Activated T-helper 1 cell treated with anti-CD3 and anti-CD28 coated beads, Interleukin-12 subunit alpha, Interleukin-12 subunit beta, Interleukin-2, Interleukin-4 antibody, amounts not matched to agents 30 ng/mL and 10 ng/mL and 1 ng/mL, durations not matched to agents 14 hours and 24 hours and 36 hours (primary cell): ENCODE measurements at regions not wholly inside any gene's neighbourhood (a gene's known extent, or its start where the extent isn't known, plus 50 kb on each side); places are given as distances from the start of the nearest gene placed in this dataset.

Source experiments
- DNase-seq: peaks from one replicate; pipeline ENCODE4 v3.0.0; 2021; ENCODE audit warnings: low spot score
- H3K27ac Mint-ChIP-seq: one replicate; pipeline ENCODE4 v1.8.0; 2021; ENCODE audit warnings: mild to moderate bottlenecking, mixed read lengths
- H3K27me3 Mint-ChIP-seq: one replicate; pipeline ENCODE4 v1.8.0; 2022; ENCODE audit warnings: mild to moderate bottlenecking, moderate library complexity, mixed read lengths; ENCODE audit not compliant: insufficient read depth
- H3K36me3 Mint-ChIP-seq: one replicate; pipeline ENCODE4 v1.8.0; 2021; ENCODE audit warnings: low read depth, mixed read lengths
- H3K4me1 Mint-ChIP-seq: one replicate; pipeline ENCODE4 v1.8.0; 2021; ENCODE audit warnings: low read depth, mixed read lengths
- H3K4me3 Mint-ChIP-seq: one replicate; pipeline ENCODE4 v1.8.0; 2021; ENCODE audit warnings: mild to moderate bottlenecking, moderate library complexity, mixed read lengths
- H3K9me3 Mint-ChIP-seq: one replicate; pipeline ENCODE4 v1.8.0; 2021; ENCODE audit warnings: mixed read lengths
- intact Hi-C: fragments of 100-400 bp; cut with micrococcal nuclease; formaldehyde crosslinking; loops from one replicate; pipeline ENCODE4 v1.15.1; 2024

DNA sequence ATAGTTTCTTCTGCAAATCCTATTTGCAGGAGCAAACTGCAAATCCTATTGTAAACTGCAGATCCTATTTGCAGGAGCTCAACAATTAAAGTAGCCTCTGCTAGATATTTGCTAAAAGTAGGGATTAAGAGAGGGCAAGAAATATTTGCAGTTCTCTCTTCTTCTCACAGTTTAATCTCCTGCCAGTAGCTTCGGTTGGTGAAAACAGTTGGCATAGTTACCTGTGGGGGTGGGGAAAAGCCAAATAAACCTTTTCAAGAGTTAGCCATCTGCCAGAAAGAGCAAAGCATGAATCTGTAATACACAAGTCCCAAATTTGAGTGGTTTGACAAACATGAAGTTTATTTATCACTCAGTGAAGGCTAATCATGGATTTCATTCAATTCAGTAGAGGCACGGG, 942.5 kb downstream of the JRKL start:
- H3K27me3 Mint-ChIP-seq, result no peaks in the 10 kb centered on the region
- H3K36me3 Mint-ChIP-seq, result no peaks in the 10 kb centered on the region
- no peak for DNase-seq

DNA sequence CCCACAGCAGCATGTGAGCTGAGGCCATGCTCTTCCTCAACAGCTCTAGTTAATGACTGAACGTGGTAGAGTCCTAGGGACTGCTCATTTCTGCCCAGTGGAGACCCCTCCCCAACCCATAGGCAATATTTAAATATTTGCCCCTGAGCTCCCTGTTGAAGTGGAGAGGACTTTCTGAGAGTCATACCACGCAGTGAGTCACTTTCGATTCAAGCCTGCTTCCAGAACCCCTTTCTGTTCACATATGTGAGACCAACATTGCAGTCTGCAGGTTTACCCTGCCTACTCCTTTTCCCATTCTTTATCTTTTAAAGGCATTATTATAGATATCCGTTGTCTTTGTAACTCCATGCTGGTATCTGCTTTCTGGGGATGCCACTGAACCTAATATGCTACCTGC, 946.3 kb downstream of the JRKL start:
- no peak for DNase-seq
- Mint-ChIP-seq H3K27me3 (no peaks in the 10 kb centered on the region), H3K27ac (no peak overlapping the region), H3K4me1 (no peaks in the 10 kb centered on the region), H3K36me3 (no peaks in the 10 kb centered on the region), H3K4me3 (no peak overlapping the region), H3K9me3 (peaks cover 7% of the 10 kb centered on the region)
- intact Hi-C loops, result no loop called here

More for the DNA sequence above, 942.5 kb downstream of the JRKL start:
- no peak overlapping the region for H3K27ac Mint-ChIP-seq
- H3K4me3 Mint-ChIP-seq, result no peak overlapping the region
- H3K9me3 Mint-ChIP-seq, result peaks cover 7% of the 10 kb centered on the region
- no peaks in the 10 kb centered on the region for H3K4me1 Mint-ChIP-seq
- intact Hi-C loops, result no loop called here

DNA sequence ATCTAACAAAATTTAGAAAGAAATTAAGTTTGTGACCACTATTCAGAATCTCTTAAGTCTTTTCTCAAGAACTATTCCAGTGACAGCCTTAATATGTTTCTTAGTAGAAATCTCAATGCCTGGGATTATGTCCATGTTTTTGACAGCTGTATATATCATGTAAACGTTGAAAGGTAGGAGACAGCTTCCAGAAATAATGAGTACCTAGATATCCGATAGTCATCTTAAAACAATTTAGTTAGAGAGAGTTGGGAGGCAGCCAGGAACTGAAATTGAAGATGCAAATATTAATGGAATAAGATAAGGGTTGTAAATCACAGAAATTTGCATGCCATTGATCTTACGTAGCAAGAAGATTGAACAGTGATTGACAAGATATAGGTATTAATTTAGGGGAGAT, 955.2 kb downstream of the JRKL start:
- Mint-ChIP-seq H3K36me3 (no peaks in the 10 kb centered on the region), H3K4me3 (no peak overlapping the region), H3K4me1 (no peaks in the 10 kb centered on the region), H3K27ac (no peak overlapping the region), H3K9me3 (peaks cover 16% of the 10 kb centered on the region), H3K27me3 (no peaks in the 10 kb centered on the region)
- DNase-seq, result no peak
- intact Hi-C loops, result no loop called here

DNA sequence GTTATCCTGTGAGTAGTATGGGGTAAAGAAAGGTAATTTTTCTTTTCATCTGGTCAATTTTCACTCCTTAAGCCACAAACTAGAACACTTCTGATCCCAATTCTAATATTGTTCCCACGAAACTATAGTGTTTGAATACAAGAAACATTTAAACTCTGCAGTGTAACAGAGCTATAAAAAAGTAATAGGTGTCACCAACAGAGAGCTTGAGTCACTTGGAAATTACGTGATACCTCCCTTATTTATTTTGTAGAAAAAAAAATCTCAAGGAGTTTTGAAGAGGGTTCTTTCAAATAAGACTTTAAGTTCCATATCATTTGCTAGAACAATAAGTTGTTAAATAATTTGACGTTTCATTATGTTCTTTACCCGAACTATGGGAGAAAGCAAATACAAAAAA, 959.4 kb downstream of the JRKL start:
- no peak for DNase-seq
- Mint-ChIP-seq H3K27me3 (no peaks in the 10 kb centered on the region), H3K36me3 (no peaks in the 10 kb centered on the region), H3K4me1 (no peaks in the 10 kb centered on the region), H3K4me3 (no peak overlapping the region), H3K9me3 (peaks cover 15% of the 10 kb centered on the region), H3K27ac (no peak overlapping the region)
- intact Hi-C loops, result no loop called here

DNA sequence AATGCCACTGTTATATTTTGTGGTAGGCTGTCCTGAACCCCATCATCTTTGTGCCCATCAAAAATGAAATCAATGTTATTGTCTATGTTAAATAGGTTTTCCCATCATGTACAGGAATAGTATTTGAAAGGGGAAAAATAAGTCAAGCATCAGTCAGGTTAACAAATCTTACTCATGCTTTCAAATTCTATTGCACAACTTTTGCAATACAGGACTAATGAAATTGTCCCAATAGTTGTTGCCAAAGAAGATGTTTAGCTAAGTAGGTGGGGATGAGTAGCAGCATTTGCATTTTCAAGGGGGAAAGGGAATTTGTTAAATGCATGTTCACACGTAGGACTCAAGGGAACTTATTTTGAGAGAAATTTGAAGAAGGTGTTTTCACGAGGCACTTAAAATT, 962.1 kb downstream of the JRKL start:
- Mint-ChIP-seq H3K27me3 (no peaks in the 10 kb centered on the region), H3K4me1 (no peaks in the 10 kb centered on the region), H3K27ac (no peak overlapping the region), H3K4me3 (no peak overlapping the region), H3K36me3 (no peaks in the 10 kb centered on the region), H3K9me3 (peaks cover 6% of the 10 kb centered on the region)
- no peak for DNase-seq
- intact Hi-C loops, result no loop called here

DNA sequence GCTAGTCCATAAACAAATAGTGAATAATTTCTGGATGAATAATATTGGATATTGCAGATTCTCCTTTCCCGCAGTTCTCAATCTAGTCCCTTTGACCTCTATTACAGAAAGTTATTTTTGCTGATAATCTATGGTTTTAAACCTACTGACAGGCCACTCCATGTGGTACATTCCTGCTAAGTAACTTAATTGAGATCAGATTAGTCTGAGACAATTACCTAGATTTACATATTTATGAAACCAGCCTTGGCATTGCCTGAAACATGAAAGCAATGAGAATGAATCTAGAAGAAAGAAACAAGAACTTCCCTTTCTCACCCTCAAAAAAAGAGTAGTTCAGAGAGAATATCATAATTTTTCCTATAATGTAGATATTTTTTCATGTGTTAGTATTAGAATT, 964.2 kb downstream of the JRKL start:
- H3K9me3 Mint-ChIP-seq, result peaks cover 6% of the 10 kb centered on the region
- no peaks in the 10 kb centered on the region for H3K27me3 Mint-ChIP-seq
- no peak overlapping the region for H3K27ac Mint-ChIP-seq
- intact Hi-C loops, result no loop called here
- H3K4me1 Mint-ChIP-seq, result no peaks in the 10 kb centered on the region
- no peak for DNase-seq
- H3K36me3 Mint-ChIP-seq, result no peaks in the 10 kb centered on the region
- no peak overlapping the region for H3K4me3 Mint-ChIP-seq

- intact Hi-C loops, result no loop called here
- Mint-ChIP-seq H3K4me1 (no peaks in the 10 kb centered on the region), H3K9me3 (peaks cover 6% of the 10 kb centered on the region), H3K36me3 (no peaks in the 10 kb centered on the region), H3K4me3 (no peak overlapping the region), H3K27ac (no peak overlapping the region), H3K27me3 (no peaks in the 10 kb centered on the region)
- no peak for DNase-seq
These were observed 964.8 kb downstream of the JRKL start for GRCh38 chr11:97354576-97354975.

GRCh38 chr11:97355230-97355629, 965.4 kb downstream of the JRKL start:
- intact Hi-C loops, result no loop called here
- Mint-ChIP-seq H3K4me1 (no peaks in the 10 kb centered on the region), H3K27me3 (no peaks in the 10 kb centered on the region), H3K4me3 (no peak overlapping the region), H3K36me3 (no peaks in the 10 kb centered on the region), H3K27ac (no peak overlapping the region), H3K9me3 (peaks cover 6% of the 10 kb centered on the region)
- no peak for DNase-seq

DNA sequence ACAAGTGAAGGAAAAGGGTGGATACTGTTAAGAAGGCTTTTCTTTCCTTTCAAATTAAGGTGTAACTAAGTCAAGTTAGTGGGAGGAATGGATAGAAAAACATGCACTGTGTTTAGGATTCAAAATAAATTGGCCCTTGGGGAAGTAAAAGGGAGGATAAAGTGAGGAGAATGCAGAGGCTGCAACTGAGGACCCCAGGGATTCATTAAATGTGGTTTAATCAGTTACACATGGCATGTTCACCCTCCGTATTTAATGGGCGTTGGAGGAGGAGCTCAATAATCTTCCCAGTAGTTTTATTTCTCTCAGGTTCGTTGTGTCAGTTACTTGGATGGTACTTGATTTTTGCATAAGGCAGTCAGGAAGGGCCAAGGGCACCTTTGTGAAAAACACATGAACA, 966.3 kb downstream of the JRKL start:
- no peak for DNase-seq
- intact Hi-C loops, result no loop called here
- Mint-ChIP-seq H3K36me3 (no peaks in the 10 kb centered on the region), H3K27me3 (no peaks in the 10 kb centered on the region), H3K9me3 (no peaks in the 10 kb centered on the region), H3K27ac (no peak overlapping the region), H3K4me1 (no peaks in the 10 kb centered on the region), H3K4me3 (no peak overlapping the region)

- Mint-ChIP-seq H3K4me1 (no peaks in the 10 kb centered on the region), H3K4me3 (no peak overlapping the region), H3K9me3 (no peaks in the 10 kb centered on the region), H3K27ac (no peak overlapping the region), H3K36me3 (no peaks in the 10 kb centered on the region), H3K27me3 (no peaks in the 10 kb centered on the region)
- no peak for DNase-seq
- intact Hi-C loops, result no loop called here
These were observed 969.2 kb downstream of the JRKL start for GRCh38 chr11:97359016-97359415.

DNA sequence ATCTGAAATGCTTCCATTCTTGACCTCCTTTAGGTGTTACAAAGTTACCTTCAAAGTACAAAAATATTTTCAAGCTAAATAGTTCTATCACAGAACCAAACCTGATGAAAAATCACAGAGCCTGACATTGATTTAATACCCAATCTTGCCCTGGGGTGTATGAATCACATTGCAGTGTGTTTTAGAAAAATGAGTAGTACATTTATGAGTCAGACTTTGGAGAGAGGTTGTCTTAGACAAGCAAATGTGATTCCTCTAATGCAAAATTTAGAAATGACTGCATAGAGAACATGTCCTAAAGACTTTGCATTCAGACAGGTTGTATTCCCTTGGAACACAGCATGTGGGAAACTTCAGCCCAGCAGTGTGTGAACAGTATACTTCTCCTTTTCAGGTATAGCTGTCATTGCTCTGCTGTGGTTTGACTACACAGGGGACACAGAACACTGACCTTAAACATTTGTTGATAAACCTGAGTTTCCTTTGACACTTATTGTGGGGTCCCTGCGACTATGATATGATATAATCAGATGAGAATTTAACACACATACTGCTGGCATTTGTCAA, 972.1 kb downstream of the JRKL start:
- H3K4me1 Mint-ChIP-seq, result no peaks in the 10 kb centered on the region
- H3K27ac Mint-ChIP-seq, result no peak overlapping the region
- intact Hi-C loops, result no loop called here
- peaks cover 10% of the 10 kb centered on the region for H3K9me3 Mint-ChIP-seq
- DNase-seq, result no peak
- no peaks in the 10 kb centered on the region for H3K27me3 Mint-ChIP-seq
- H3K36me3 Mint-ChIP-seq, result no peaks in the 10 kb centered on the region
- H3K4me3 Mint-ChIP-seq, result no peak overlapping the region

DNA sequence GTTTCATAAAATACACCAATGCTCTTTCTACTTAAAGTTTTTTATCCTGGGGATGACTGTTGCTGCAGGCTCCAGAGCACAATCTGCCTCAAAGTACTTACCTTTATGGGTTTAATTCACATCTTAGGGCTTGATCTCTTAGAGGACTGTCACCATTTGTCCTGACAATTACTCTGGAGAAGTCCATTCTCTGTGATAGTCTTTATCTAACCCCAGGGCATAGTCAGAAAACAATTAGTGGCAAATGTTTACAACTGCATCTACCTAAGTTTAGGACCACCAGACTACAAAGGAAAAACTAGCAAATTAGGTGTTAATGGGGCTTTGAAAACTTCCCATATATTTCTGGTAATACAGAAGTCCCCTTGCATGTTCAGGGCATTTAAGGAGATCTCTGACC, 973.5 kb downstream of the JRKL start:
- Mint-ChIP-seq H3K4me1 (no peaks in the 10 kb centered on the region), H3K4me3 (no peak overlapping the region), H3K36me3 (no peaks in the 10 kb centered on the region), H3K9me3 (peaks cover 14% of the 10 kb centered on the region), H3K27ac (no peak overlapping the region), H3K27me3 (no peaks in the 10 kb centered on the region)
- intact Hi-C loops, result no loop called here
- no peak for DNase-seq

GRCh38 chr11:97364047-97364446, 974.2 kb downstream of the JRKL start:
- Mint-ChIP-seq H3K9me3 (peaks cover 21% of the 10 kb centered on the region), H3K36me3 (no peaks in the 10 kb centered on the region), H3K4me3 (no peak overlapping the region), H3K4me1 (no peaks in the 10 kb centered on the region), H3K27ac (no peak overlapping the region), H3K27me3 (no peaks in the 10 kb centered on the region)
- no peak for DNase-seq
- intact Hi-C loops, result no loop called here

DNA sequence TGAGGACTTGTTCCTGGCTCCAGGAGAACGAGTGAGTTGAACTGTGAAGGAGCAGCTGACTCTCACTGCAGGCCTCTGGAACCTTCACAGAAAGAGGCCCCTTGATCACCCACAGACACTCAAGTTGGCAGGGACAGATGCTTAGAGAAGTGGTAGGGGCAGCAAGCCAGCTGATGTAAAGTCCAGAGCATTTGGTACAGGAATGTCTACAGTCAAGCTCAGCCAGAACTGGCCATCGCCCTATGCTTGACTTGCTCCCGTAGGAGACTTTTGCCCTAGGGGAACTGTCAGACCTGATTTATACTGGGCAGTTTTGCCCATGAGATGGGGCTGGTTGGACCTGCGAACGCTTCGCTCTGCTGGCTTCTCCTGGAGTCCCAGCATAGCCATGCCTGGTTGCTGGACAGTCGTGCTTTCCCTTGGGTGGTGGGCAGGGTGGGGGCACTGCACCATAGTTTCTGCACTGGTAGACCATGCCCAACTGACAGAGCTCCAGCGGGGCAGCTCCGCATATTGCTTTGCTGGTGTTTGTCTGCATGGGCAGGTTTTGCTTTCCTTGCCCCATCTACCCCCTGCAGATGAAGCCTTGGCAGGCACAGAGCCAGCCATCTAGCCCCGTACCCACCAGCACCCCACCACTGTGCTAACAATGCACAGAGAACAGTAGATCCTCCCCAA, 977.7 kb downstream of the JRKL start:
- intact Hi-C loops, result no loop called here
- H3K27me3 Mint-ChIP-seq, result no peaks in the 10 kb centered on the region
- H3K27ac Mint-ChIP-seq, result no peak overlapping the region
- H3K4me1 Mint-ChIP-seq, result no peaks in the 10 kb centered on the region
- no peak for DNase-seq
- no peak overlapping the region for H3K4me3 Mint-ChIP-seq
- peaks cover 22% of the 10 kb centered on the region for H3K9me3 Mint-ChIP-seq
- H3K36me3 Mint-ChIP-seq, result no peaks in the 10 kb centered on the region
